Lower lobe of right lung (tissue), 2 donors: ENCODE measurements at regions not wholly inside any gene's neighbourhood (a gene's known extent, or its start where the extent isn't known, plus 50 kb on each side); places are given as distances from the start of the nearest gene placed in this dataset.

ENCODE experiments used
- ATAC-seq, 2 donors: fragments of 200-7000 bp; cut with Tn5 transposase; one replicate each; pipeline ENCODE4 v1.9.1; 2020 to 2022; ENCODE audit warnings: mild to moderate bottlenecking in 2 of 2, moderate library complexity in 2 of 2
- DNase-seq: peaks from one replicate; pipeline ENCODE4 v3.0.0-alpha.2; 2020
- H3K27ac ChIP-seq: fragments of 200-600 bp; one replicate; pipeline ENCODE4 v1.8.0; 2022
- H3K27me3 ChIP-seq: fragments of 200-600 bp; one replicate; pipeline ENCODE4 v1.8.0; 2022; ENCODE audit warnings: low read depth
- H3K36me3 ChIP-seq: fragments of 200-600 bp; one replicate; pipeline ENCODE4 v1.8.0; 2022; ENCODE audit warnings: mild to moderate bottlenecking
- H3K4me1 ChIP-seq: fragments of 200-600 bp; one replicate; pipeline ENCODE4 v1.8.0; 2022
- H3K4me3 ChIP-seq: fragments of 200-600 bp; one replicate; pipeline ENCODE4 v1.8.0; 2022; ENCODE audit warnings: mild to moderate bottlenecking
- H3K9me3 ChIP-seq: fragments of 200-600 bp; one replicate; pipeline ENCODE4 v1.8.0; 2022
- intact Hi-C: fragments of 100-400 bp; cut with DNase I; formaldehyde crosslinking; loops from one replicate; pipeline ENCODE4 v1.11.0; 2022
- TF ChIP-seq, protein P1 (sequence below): fragments of 200-600 bp; IDR thresholded peaks from one replicate; pipeline ENCODE4 v1.8.0; 2022; ENCODE audit warnings: antibody characterized with exemption, mild to moderate bottlenecking
- donor health status: DM: no; HTN: yes; CAD: no; lungs with severe emphysema.

- no peak for ATAC-seq
- DNase-seq = no peak
- Histone ChIP-seq H3K27me3 (no peaks in the 10 kb centered on the region), H3K36me3 (no peaks in the 10 kb centered on the region), H3K27ac (no peak overlapping the region), H3K4me1 (no peaks in the 10 kb centered on the region), H3K4me3 (no peak overlapping the region), H3K9me3 (no peaks in the 10 kb centered on the region)
- TF ChIP-seq, protein P1, sequence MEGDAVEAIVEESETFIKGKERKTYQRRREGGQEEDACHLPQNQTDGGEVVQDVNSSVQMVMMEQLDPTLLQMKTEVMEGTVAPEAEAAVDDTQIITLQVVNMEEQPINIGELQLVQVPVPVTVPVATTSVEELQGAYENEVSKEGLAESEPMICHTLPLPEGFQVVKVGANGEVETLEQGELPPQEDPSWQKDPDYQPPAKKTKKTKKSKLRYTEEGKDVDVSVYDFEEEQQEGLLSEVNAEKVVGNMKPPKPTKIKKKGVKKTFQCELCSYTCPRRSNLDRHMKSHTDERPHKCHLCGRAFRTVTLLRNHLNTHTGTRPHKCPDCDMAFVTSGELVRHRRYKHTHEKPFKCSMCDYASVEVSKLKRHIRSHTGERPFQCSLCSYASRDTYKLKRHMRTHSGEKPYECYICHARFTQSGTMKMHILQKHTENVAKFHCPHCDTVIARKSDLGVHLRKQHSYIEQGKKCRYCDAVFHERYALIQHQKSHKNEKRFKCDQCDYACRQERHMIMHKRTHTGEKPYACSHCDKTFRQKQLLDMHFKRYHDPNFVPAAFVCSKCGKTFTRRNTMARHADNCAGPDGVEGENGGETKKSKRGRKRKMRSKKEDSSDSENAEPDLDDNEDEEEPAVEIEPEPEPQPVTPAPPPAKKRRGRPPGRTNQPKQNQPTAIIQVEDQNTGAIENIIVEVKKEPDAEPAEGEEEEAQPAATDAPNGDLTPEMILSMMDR = no peak
- intact Hi-C loops = no loop called here
Observed at GRCh38 chr5:75965292-75965691, 117.9 kb upstream of the SV2C start.

- TF ChIP-seq, protein P1 = no peak
- Histone ChIP-seq H3K4me1 (no peaks in the 10 kb centered on the region), H3K9me3 (no peaks in the 10 kb centered on the region), H3K36me3 (no peaks in the 10 kb centered on the region), H3K27me3 (no peaks in the 10 kb centered on the region), H3K4me3 (no peak overlapping the region), H3K27ac (no peak overlapping the region)
- no peak for DNase-seq
- intact Hi-C loops = no loop called here
- ATAC-seq = no peak
Observed at GRCh38 chr5:75964008-75964407, 119.2 kb upstream of the SV2C start.

GRCh38 chr5:75963554-75963953 is 119.6 kb upstream of the SV2C start:
- intact Hi-C loops = no loop called here

GRCh38 chr5:75961818-75962217 is 121.4 kb upstream of the SV2C start:
- TF ChIP-seq, protein P1 = no peak
- H3K27me3 ChIP-seq = no peaks in the 10 kb centered on the region
- DNase-seq = no peak
- intact Hi-C loops = no loop called here
- no peak overlapping the region for H3K4me3 ChIP-seq
- H3K9me3 ChIP-seq = no peaks in the 10 kb centered on the region
- H3K27ac ChIP-seq = no peak overlapping the region
- no peaks in the 10 kb centered on the region for H3K4me1 ChIP-seq
- ATAC-seq = no peak
- H3K36me3 ChIP-seq = no peaks in the 10 kb centered on the region

More at GRCh38 chr5:75963554-75963953, 119.6 kb upstream of the SV2C start:
- no peaks in the 10 kb centered on the region for H3K9me3 ChIP-seq
- TF ChIP-seq, protein P1 = no peak
- H3K27me3 ChIP-seq = no peaks in the 10 kb centered on the region
- H3K4me1 ChIP-seq = no peaks in the 10 kb centered on the region
- no peaks in the 10 kb centered on the region for H3K36me3 ChIP-seq
- H3K27ac ChIP-seq = no peak overlapping the region
- ATAC-seq (no peak), DNase-seq (no peak)
- no peak overlapping the region for H3K4me3 ChIP-seq

DNA sequence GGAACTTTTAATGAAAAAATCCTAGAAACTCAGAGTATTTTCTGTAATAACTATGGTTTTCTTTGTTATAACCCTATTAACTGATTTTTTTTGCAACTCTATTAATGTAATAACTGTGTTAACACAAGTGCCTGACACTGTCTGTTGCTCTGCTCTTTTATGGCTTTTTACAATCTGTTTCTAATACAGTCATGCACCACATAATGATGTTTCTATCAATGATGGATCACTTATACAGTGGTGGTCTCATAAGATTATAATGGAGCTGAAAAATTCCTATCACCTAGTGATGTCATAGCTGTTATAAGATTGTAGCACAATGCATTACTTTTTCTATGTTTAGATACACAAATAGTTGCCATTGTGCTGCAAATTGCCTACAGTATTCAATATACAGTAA is 123.1 kb upstream of the SV2C start:
- ATAC-seq (no peak), DNase-seq (no peak)
- Histone ChIP-seq H3K4me3 (no peak overlapping the region), H3K36me3 (no peaks in the 10 kb centered on the region), H3K4me1 (no peaks in the 10 kb centered on the region), H3K27me3 (no peaks in the 10 kb centered on the region), H3K9me3 (no peaks in the 10 kb centered on the region), H3K27ac (no peak overlapping the region)
- TF ChIP-seq, protein P1 = no peak
- intact Hi-C loops = no loop called here

GRCh38 chr5:75952963-75953362 is 130.2 kb upstream of the SV2C start:
- Histone ChIP-seq H3K36me3 (no peaks in the 10 kb centered on the region), H3K4me1 (no peaks in the 10 kb centered on the region), H3K27me3 (no peaks in the 10 kb centered on the region), H3K9me3 (no peaks in the 10 kb centered on the region), H3K4me3 (no peak overlapping the region), H3K27ac (no peak overlapping the region)
- TF ChIP-seq, protein P1 = no peak
- DNase-seq (no peak), ATAC-seq (no peak)
- intact Hi-C loops = no loop called here
